ENCODE measurements at regions not wholly inside any gene's neighbourhood (a gene's known extent, or its start where the extent isn't known, plus 50 kb on each side); places are given as distances from the start of the nearest gene placed in this dataset.
A peak's percentile ranks its signal among the peaks of the same experiment; 100 is the strongest.

GRCh38 chr7:114862406-114862805 lies 59.5 kb upstream of the MDFIC start:
- FAIRE-seq (no peak), DNase-seq (ENCODE audit: insufficient read length, low spot score) (no peak)
- TF ChIP-seq CTCF (IDR thresholded peaks at IDR 0.05; ENCODE audit: insufficient read depth, missing control alignments), result no peak

GRCh38 chr7:114864278-114864677 lies 57.6 kb upstream of the MDFIC start:
- no peak for DNase-seq (ENCODE audit: insufficient read length, low spot score)
- no peak for TF ChIP-seq CTCF (IDR thresholded peaks at IDR 0.05; ENCODE audit: insufficient read depth, missing control alignments)
- no peak for FAIRE-seq

GRCh38 chr7:114865564-114865963 lies 56.3 kb upstream of the MDFIC start:
- DNase-seq (ENCODE audit: insufficient read length, low spot score), result no peak
- peak; percentile 42 for TF ChIP-seq CTCF (IDR thresholded peaks at IDR 0.05; ENCODE audit: insufficient read depth, missing control alignments)
- FAIRE-seq, result no peak
